SH-SY5Y (cell line): ENCODE measurements at regions not wholly inside any gene's neighbourhood (a gene's known extent, or its start where the extent isn't known, plus 50 kb on each side); places are given as distances from the start of the nearest gene placed in this dataset.

Experiments
- GATA2 ChIP-seq: IDR thresholded peaks from 2 replicates; pipeline ENCODE4 v1.6.1; 2011; ENCODE audit warnings: mild to moderate bottlenecking, low read depth, low read length
- GATA3 ChIP-seq: IDR thresholded peaks from 2 replicates; pipeline ENCODE4 v1.6.1; 2011; ENCODE audit warnings: low read depth, mild to moderate bottlenecking, low read length, moderate library complexity

- TF ChIP-seq GATA2 (no peak), GATA3 (no peak)
These were observed 193.6 kb downstream of the MTRR start for GRCh38 chr5:8062521-8062920.

- TF ChIP-seq GATA2, result no peak
- TF ChIP-seq GATA3, result no peak
These were observed 199.1 kb downstream of the MTRR start for GRCh38 chr5:8068078-8068477.

GRCh38 chr5:8070138-8070537, 201.2 kb downstream of the MTRR start:
- TF ChIP-seq GATA3 (no peak), GATA2 (no peak)

- TF ChIP-seq GATA3, result no peak
- no peak for TF ChIP-seq GATA2
These were observed 210.1 kb downstream of the MTRR start for GRCh38 chr5:8079056-8079455.

GRCh38 chr5:8081179-8081578, 212.2 kb downstream of the MTRR start:
- TF ChIP-seq GATA3, result no peak
- TF ChIP-seq GATA2, result no peak

GRCh38 chr5:8093669-8094068, 224.7 kb downstream of the MTRR start:
- TF ChIP-seq GATA2, result no peak
- TF ChIP-seq GATA3, result no peak

- TF ChIP-seq GATA2 (no peak), GATA3 (no peak)
These were observed 225.4 kb downstream of the MTRR start for GRCh38 chr5:8094304-8094703.

GRCh38 chr5:8097146-8097545, 228.2 kb downstream of the MTRR start:
- TF ChIP-seq GATA2 (no peak), GATA3 (no peak)

- no peak for TF ChIP-seq GATA2
- TF ChIP-seq GATA3, result no peak
These were observed 229.1 kb downstream of the MTRR start for GRCh38 chr5:8098081-8098480.

GRCh38 chr5:8102714-8103113, 233.8 kb downstream of the MTRR start:
- TF ChIP-seq GATA3 (no peak), GATA2 (no peak)

- no peak for TF ChIP-seq GATA3
- no peak for TF ChIP-seq GATA2
These were observed 245.8 kb downstream of the MTRR start for GRCh38 chr5:8114597-8115266.

- TF ChIP-seq GATA3, result no peak
- no peak for TF ChIP-seq GATA2
These were observed 254.6 kb downstream of the MTRR start for GRCh38 chr5:8123559-8123958.

- TF ChIP-seq GATA3, result no peak
- no peak for TF ChIP-seq GATA2
These were observed 265.7 kb downstream of the MTRR start for GRCh38 chr5:8134609-8135008.

GRCh38 chr5:8135742-8136141, 266.8 kb downstream of the MTRR start:
- TF ChIP-seq GATA3, result no peak
- TF ChIP-seq GATA2, result no peak

GRCh38 chr5:8136271-8136670, 267.3 kb downstream of the MTRR start:
- TF ChIP-seq GATA3 (no peak), GATA2 (no peak)
